ENCODE measurements at regions not wholly inside any gene's neighbourhood (a gene's known extent, or its start where the extent isn't known, plus 50 kb on each side); places are given as distances from the start of the nearest gene placed in this dataset.

DNA sequence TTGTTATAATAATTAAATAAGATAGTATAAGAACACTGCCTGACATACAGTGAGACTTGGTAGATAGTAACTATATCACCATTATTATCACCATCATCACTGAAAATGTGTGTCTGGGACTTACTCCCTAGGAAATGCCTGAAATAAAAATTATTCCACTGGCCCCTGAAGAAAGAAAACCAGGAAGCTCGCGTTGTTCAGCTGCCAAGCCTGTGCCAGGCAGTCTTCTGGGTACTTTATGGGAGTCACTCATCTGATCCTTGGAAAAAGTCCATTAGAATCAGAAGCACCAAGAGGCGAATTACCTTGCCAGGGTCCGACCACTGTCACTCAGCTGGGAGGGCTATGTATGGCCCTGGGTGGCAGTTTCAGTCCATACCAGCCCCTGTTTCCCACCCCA lies 220.3 kb upstream of the TPM1 start:
- no peak for DNase-seq

DNA sequence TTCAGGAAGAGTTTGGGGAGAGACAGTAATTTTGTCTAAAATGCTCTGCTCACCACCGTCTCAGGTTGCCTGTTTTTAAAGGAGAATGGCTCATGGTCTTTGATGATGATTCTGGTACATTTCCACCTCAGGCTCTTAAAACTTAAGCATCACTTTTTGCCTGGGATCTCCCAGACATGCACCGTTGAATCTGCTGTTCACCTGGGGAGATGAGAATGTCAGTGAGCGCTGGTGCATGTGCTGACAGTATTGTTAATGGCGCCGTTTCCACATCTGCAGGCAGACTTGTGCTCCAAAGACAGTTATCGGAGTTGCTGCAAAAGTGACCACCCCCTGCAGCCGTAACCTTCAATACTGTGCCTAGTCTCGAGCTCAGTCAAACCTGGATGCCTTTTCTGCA lies 219.0 kb upstream of the TPM1 start:
- DNase-seq, result no peak

DNA sequence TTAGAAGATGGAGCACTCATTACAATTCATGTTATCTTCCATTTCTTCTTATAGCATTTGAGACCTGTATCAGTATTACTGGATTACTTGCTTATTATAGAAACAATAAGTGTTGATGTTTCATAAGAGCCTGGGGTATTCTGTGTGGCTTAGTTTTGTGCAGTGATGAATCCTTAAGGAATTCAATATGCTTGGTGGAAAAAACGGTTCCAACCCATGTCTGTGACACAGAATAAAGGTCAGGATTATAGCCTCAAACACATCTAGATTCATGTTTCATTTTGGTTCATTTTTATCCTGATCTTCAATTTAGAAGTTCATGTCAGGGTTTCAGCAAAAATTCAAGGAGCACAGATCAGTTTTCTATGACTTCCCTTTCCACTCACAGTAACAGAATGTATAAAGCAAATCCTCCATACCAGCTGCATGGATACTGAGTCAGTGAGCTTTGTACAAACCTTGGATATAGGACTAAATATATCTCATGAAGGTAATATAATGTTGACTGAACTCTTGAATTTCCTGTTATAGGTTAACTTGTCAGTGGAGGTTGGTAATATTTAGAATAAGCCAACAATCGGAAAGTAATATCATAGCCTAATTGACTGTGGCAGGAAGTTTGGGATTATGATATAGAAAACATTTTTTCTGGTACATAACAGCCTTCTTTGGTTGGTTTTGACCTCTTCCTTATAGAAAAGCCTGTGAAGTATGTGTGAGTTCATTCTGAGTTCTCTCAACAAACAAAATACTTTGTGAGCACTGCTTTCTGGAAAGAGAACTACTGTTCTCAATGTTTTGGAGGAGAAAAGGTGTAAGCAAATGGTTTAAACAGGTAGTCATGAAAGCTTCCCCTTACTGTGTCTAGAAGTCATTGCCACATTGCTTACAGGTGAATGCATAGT lies 218.2 kb upstream of the TPM1 start:
- no peak for DNase-seq

DNA sequence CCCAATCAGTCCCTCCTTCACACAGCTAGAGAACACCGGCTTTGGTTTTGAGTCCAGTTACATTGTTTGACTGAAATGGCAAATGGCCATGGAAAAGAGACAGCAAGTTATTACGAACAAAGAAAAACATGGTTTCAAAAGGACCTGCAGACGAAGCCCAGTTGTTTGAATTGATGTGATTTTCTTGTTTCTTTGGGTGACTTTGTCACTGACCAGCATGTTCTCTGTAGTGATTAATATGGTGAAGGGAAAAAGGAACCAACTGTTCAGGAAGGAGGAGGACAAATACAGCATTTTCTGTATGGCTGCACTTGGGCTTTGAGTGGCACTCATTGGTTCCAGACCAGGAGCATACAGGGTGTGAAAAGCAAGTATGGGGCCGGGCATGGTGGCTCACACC lies 217.4 kb upstream of the TPM1 start:
- no peak for DNase-seq

DNA sequence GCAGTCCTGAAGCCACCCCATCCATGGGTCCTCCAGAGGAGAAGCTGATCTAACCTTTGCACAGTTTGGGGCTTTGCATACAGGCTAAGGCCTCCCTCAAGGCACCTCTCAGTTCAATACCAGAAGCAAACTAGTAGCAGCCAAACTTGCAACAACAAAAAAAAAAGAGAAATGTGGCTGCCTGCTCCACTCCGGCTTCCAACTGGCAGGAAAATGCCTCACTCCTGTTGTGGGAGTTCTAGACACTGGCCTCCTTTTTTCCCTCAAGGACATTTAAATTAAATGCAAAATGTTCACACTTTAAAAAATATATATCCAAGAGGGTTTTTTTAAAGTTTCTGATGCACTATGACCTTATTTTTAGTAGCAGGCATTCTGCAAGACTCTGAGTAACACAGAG lies 216.0 kb upstream of the TPM1 start:
- DNase-seq, result no peak

DNA sequence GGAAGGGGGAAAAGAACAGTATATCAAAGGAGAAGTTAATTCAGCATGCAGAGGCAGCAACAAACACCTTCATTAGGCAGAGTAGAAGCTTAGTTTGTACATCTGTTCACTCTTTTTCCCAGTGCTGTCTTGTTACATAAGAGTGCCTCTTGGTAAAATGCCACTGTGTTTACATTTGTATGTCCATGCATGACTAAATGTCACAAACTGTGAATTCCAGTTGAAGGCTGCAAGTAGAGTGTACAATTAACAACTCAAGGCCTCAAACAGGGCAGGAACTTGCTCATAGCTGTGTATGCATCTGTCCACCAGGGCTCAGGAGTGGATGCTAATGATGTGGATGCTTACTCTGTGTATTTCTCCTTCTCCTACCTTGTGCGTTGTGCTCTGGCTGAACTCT lies 214.2 kb upstream of the TPM1 start:
- peak; percentile 14 for DNase-seq

DNA sequence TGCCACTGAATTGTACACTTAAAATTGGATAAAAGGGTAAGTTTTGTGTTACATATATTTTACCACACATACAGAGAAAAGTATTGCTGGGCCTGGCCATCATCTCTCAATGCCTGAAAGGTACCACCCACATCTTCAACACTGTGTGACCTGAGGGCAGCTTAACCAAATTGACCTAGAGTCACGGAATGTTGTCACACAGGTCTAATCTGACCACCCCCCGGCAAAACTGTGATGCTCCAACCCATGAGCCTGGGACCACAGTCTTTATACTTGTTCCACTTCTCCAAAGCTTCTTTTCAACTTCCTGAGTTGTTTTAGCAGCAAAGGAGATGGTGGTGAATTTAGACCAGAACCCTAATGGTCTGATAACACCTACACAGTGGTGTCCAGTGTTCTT lies 210.3 kb upstream of the TPM1 start:
- no peak for DNase-seq

DNA sequence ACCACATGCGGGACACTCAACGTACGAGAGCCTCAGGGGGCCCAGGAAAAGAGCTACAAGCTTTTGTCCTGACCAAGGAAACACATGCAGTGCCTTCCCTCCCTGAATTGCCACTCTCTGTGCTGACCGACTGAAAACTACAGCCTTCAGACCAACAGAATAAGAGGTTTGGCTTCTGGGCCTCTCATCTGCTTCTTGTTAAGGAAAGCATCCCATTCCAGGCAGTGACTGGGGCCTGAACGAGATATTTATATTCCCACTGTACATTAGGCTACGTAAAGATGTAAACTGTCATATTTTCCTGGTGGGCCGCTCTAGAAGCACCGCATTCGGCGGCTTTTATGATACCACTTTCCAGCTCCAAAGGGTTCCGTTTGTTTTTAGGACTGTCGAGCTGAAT lies 208.9 kb upstream of the TPM1 start:
- no peak for DNase-seq

DNA sequence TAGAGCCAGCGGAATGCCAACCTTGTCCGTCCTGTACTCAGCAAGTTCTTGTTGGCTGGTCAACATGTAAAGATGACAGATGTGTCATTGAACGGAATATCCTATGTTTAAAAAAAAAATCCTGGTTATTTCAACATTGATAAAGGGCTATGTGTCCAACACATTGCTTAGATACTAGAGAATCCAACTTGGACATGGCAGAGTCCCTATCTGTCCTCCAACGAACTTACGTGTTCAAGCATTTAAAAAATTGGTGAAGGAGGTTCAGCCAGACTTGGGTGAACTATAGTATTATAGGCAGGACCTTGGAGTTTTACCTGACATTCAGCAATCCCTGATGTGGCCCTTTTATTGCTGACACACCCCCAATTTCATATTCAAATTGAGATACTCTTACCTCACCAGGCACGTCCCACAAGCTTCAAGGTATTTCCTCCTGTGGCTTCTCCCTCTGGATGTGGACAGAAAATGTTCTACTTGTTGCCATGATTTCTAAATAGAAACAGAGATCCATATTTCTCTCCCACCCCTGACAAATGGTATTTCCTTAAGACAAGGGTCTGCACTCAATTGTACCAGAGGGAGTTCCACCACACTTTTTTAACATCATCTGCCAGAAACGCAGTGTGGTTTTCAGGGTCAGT lies 207.7 kb upstream of the TPM1 start:
- DNase-seq, result no peak

DNA sequence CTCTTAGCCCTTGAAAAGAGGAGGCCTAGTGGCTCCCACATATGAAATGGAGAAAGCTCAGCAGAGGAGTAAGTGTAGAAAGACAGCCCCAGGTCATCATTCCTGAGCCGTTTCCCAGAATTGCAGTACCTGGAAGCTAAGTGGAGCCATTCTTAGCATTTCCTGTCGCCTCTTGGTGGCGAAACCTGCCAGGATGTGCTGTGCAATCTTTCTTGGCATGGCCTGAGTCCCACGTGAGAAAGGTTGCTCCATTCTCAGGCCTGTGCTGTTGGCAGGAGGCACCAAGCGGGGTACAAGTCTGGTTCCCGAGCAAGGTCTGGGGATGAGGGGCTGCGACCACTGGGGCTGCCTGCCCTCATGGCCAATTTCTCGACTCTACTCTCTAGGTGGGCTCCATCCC lies 207.2 kb upstream of the TPM1 start:
- no peak for DNase-seq

DNA sequence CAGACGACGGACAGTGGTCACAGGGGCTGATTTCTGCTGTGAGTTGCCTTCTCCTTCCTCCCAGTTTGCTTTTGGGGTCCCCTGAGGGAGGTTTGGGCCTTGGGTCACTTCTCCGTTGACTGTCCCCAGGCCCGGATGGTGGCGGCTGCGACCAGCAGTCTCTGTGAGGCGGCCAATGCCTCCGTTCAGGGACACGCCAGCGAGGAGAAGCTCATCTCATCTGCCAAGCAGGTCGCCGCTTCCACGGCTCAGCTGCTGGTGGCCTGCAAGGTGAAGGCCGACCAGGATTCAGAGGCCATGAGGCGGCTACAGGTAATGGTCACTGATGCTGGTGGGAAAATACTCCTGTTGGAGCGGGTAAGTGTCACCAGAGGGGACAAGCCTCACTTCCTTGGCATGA lies 206.8 kb upstream of the TPM1 start:
- DNase-seq, result no peak

DNA sequence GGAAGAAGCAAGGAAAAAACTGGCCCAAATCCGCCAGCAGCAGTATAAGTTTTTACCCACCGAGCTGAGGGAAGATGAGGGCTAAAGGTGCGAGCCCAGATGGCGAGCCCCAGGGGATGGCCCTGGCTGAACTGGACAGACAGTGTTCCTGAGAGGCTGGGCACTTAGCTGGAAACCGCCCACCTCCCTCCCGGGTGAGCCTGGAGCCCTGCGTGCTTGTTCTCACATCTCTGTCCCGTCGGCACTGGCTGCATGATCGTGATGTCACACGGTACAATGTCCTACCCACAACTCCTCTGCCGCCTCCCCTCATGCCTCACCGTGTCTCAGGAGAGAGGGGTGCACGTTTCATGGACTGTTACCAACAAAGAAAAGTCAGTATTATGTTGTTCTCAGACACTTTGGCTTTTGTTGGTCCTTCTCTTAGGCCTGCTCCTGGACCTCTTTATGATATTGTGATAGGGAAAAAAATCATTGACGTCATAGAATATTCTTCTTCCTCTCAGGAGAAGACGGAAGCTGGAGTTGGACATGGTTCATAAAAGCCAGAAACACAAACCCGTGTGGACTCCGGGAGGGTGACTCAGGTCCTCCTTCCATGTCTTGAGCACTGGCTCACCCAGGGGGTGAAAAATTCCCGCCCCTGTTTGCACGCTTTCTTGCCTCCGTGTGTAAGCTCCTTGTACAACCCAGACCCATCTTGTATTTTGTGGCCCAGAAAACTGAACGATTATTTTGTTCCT lies 201.8 kb upstream of the TPM1 start:
- DNase-seq, result no peak

DNA sequence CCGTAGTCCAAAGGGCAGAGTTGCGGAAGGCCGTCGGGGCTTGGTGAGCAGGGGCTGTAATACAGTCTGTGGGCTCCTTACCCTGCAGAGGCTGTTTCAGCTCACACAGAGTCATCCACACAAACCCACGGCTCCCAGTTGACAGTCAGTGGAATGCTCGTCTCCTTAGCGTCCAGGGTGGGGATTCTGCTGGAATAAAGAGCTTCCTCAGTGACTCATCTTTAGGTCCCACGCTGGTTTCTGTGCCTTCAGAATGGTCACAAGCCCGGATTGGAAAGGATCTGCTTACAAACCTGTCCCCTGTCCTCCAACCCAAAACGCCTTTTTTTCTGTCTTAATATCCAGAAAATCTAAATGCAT lies 201.3 kb upstream of the TPM1 start:
- no peak for DNase-seq

DNA sequence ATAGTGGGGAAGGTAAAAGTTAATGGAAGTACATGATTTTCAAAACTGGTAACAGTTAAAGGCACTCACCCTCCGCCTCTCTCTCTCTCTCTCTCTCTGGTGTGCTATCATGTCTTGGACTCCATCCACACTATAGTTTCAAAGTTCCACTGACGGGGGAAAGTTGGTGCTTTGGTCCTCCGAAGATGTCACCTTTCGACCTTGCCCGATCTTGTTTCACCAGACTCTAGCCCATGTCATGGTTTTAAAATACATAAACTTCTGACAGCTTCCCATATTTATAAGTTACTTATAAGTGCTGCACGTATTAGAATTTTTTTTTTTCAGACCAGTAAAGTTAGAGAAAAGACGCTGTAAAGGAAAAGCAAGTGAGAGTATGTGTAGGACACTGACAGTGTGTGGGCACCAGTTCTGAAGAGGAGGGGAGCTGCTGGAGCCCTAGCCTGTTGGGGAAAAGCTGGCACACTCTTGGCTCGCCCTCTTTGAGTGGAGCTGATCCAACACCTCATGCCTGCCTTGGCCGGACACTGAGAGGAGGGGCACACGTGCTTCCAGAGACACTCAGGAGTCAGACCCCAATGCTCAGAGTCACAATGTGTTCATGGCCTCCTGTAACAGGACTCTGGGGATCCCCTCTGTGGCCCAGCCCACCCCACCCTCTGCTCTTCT lies 200.5 kb upstream of the TPM1 start:
- DNase-seq, result no peak

DNA sequence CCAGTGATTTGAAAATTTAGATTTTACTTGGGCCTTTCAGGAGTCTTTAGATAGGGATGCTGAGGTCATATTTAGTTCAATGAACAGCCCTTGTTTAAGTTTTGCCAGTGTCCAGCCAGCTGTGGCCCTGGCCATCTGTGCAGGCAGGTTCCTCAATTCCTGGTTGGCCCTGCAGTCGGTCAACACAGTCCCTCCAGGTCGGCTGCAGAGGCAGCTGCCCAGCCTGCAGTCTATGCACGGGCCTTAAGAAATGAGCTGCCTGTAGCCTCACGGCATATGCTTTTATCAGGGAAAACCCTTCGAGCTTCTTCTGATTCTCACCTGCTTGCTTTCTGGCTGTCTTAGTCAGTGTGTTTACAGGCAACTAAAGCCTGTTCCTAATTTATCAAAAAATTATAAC lies 199.2 kb upstream of the TPM1 start:
- DNase-seq, result no peak

DNA sequence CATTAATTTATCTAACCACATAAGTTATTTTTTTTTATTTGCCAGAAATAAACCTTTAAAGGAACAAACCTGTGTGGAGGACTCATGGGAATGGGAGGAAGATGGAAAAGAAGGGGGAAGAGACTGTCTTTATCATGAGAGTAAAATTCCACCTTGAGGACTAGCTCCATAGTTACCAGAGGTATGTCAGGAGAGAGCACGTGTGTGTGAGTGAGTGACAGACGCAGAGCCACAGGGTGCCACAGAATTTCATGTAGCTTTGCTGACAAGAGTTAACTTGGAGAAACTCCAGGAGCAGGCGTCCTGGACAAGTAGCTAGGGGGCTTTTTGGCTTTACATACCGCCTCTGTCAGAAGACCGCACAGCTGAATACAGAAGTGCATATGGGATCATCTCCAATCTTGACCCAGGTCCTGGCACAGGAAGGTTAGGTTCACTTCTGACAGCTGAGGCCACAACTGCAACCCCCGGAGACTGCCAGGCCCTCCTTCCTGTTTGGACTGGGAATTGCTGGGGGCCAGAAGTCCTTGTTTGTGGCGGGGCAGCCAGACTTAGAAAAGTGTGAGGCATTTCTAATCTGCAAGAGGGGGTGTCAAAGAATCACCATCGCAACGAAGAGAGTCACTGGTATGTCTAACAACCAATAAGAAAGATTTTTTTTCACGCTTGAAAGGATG lies 197.8 kb upstream of the TPM1 start:
- DNase-seq, result no peak

DNA sequence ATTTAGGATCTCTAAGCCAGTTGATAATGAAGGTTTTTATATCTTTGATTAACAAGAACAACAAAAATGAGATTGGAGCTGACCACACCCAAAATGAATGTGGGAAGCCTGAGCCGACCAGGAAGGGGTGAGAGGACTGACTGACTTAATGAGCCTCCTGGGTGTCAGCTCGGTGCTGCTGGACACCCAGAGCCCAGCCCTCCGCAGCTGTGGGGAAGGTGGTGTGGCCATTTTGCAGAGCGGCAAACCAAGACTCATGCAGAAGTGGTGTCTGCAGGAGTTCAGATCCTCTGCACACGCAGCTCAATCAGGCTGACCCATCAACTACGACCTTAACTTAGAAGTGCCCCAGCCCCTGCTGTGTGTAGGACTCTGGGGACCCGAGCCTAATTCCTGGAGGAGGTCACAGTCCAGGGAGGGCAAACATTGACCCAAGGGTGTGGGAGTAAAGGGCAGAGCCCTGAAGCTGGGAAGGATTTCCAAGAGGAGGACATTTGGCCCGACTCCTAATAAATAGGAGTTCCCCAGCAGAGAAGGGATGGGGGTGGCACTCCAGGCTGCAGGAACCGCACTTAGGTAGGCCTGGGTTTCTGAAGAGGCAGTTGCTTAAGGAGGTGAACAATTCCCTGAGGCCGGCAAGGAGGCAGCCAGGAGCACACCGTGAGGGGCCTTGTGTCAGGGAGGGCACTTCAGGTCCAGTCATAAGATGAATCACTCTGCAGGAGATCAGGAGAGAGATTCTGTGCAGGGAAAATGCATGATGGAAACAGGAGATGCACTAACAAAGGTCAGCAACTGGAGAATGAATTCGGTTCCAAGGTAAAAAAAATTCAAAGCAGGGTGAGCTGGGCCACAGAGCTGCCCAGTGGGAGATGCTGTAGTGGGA lies 197.1 kb upstream of the TPM1 start:
- DNase-seq, result no peak

DNA sequence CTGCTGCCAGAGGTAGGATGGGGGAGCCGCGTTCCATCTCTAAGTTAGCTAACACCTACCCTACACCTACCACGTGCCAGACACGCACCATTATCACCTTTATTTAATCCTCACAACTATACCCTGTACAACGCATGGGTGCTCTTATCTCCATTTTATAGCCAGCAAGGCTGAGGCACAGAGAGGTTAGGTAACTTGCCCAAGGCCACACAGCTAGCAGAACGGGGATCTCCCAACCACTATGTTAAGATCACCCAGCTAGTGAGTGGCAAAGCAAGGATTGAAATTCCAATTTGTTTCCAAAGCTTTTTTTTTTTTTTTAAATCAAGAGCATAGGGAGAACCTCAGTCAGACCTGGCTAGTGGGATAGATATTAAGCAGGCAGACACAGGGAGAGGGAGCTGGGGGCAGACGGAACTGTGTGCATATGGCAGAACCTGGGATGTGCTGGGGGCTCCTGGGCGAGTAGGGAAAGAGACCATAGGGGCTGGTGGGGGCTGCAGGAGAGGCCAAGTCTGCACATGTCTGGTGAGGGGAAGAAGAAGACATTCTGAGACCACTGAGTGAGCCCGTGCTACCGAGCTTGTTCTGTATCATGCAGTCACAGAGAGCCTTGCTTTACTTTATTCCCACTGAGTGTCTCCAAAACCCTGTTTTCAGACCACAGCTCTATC lies 196.3 kb upstream of the TPM1 start:
- DNase-seq, result no peak

DNA sequence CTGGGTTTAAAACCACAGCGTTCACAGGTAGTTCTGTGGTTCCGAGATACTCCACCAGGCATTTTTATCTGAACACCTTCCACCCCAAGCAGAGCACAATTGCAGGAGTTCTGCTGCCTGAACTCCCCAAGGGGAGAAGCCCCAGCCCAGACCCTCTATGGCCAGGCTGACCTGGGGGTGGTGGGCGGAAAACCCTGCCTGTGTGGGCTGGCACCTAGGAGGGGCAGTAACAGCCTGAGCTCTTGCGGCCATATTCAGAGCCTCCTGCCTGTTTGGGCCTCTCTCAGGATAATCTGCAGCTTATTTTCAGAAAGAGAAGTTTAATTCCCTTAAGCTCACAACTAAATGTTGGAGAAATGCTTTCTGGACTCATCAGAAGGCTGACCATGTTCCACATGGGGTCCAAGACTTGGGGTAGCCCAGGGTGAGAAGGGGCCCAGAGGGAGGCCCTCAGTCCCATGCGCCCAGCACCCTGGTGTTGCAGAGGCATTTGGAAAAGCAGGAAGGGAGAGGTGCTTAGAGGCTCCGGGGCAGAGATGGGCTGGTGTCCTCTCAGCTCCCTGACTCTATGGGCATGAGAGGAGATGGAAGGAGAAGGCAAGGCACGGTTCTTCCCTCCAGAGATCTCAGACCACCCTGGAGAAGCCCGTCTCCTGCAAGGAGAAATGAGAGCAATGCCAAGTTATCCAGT lies 195.6 kb upstream of the TPM1 start:
- no peak for DNase-seq

DNA sequence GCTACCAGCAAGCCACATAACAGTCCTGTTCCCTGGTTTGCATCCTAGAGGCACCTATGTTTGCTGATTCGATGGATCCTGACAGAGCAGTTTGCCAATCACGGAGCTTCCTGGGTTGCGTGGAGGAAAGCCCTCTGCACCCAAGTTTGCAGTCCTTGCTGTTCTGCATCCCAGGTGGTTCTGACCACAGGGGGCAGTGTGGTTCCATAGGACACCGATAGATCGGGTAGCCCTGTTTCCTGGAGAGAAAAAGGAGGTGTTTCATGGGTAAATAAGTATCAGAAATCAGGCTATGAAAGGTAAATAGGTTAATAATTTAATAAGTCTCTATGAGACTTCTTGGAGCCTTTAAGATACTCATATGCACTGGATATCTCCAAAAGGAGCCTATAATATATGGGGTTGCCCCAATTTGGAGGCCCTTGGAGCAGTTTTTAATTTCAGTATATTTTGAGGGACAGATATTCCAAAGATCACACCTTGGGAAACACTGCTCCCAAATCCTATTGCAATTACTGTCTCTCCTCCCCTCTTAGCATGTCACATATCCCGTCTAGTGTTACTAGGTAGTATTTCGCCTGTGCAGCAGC lies 194.6 kb upstream of the TPM1 start:
- DNase-seq, result no peak

All from NCI-H510A treated with DMSO at 0.1 percent for 48 hours (cell line).